Femur (tissue), 1 donor: ENCODE measurements at regions not wholly inside any gene's neighbourhood (a gene's known extent, or its start where the extent isn't known, plus 50 kb on each side); places are given as distances from the start of the nearest gene placed in this dataset.
"Not testable (repeated sequence)": the region's sequence is repeated elsewhere in the genome, so short reads cannot be mapped to it uniquely, and the experiment has no call there.

ENCODE experiments used
- DNase-seq: peaks from one replicate; pipeline ENCODE4 v3.0.0-alpha.2; 2017

DNA sequence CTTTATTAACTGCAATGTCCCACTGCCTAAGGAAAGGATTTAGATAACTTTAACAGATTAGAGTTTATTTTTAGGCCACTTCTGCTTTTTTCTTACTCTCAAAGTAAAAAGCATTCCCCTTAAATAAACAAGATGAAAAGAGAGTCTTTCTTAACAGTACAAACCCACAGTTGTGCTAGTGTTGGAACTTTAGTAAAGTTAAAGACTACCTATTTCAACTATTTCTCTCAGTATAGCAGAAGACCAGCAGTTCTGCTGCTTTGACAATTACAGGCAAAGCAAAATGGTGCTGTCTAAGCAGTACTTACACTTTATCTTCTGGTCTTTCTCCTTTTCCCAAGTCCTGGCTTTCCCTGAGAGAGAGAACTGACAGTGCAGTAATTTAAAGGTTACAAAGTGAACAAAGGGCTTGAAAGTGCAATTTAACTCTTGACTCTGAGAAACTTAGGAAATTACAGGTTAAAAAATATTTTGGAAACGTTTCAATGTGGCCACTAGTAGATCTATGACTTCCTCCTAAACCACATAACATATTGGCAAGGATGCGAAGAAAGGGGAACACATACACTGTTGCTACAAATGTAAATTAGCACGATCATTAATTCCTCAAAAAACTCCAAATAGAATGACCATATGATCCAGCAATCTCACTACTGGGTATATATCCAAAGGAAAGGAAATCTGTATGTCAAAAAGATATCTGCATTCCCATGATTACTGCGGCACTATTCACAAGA is 135.4 kb upstream of the POGK start:
- no peak for DNase-seq

DNA sequence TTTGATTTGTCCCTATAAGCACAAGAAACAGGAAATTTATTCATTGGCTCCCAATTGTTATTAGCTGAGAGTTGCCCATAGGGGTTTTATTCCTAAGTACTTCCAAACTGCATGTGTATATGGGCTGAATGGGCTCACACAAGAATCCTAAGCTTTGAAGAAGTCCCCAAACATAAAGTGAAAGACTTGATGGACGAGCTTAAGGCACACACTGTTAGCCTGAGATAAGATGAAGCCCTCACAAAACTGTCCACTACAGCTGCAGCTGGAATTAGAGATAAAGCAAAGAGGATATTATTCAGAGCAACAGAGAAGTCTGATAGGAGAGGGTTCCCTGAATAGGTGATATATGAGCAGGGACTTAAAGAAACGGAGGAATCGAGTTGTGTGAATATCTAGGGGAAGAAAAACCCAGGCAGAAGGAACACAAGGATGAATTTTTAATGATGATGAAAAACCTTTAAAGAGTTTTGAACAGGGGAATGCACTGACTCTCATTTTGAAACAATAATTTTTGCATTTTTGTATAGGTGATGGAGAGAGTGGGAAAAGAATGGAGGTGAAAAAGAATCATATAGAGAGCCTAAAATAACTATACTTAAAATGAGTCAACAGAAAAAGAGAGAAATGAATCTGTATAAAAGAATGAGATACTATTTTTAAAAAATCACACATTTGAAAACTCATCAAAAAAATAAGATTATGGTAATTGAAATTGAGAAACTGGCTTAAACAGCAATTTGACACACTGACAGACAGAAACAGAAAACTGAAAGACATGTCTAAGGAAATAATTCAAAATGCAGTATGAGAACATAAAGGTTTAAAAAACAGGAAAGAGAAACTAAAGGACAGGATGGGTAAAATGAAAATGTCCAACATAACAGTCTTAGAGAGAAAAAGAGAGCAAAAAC is 133.6 kb upstream of the POGK start:
- DNase-seq, result no peak

DNA sequence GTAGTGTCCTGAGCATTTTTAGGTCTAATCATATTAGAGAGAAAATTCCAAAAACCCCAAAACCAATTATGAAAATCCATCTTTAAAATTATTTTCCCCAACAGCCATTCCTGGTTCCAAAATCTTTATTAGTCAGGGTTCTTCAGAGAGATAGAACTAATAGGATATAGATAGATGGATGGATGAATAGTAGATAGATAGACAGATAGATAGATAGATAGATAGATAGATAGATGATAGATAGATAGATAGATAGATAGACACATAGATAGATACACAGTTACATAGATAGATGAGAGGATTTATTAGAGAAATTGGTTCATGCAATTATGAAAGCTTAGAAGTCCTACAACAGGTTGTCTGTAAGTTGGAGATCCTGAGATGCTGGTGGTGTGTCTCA is 122.7 kb upstream of the POGK start:
- DNase-seq, result no peak

DNA sequence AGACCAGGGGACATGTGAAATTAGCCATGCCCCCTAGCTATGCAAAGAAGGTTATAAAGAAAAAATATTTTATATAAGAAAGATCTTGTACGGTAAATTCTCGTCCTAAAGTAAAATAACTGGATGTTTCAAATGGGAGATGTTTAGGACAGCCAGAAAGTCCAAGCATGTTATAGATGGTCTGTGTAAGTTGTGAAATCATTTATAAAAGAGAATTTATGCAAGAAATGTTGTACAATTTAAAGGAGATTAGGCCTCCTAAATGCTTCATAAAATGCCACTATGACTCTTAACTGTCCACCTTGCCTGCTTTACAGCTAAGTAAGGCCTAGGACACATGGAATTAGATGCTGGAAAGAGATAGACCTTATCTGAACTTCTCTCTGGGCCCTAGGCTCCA is 118.1 kb upstream of the POGK start:
- DNase-seq, result no peak

DNA sequence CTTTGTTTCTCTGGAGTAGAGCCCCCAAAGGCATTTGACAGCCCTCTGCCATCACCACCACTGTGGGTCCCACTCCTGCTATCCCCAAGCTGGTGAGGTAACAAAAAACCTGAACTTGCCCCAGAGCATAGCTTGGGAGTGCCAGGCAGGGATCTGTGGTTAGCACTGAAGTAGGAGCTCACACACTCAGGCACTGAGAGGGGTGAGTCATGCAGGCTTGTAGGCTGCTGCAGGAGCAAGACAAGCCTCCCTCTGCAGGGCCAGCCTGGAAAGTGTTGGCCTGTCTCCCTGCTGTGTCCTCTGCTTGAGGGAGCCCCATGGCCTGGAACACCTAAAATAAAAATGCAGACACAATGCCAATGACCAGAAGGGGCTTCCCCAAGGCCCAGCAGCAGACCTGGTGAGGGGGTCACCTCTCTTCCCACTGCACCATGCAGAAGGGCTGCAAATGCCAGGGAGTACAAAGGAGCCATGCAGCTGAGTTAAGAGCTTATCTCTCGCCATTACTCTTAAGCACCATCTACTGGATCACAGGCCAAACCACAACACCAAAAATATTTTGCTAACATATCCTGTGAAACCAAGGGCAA is 108.9 kb upstream of the POGK start:
- DNase-seq, result no peak

DNA sequence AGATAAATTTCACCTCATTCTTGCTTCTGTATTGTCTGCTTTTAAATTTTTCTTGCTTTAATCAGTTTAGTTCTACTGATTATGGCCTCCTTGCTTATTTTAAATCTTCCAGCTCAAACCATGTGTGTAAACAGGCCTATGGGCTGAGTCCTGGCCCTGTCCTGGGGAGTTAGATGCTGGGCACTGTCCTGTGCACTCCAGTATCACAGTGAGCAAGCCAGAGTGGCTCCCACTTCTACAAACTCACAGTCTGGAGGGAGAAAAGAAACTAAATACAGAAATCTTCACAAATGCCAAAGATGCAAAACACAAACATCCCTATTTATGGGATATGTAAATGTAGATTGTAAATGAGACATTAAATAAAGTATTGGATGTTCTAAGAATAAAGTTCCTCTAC is 101.1 kb upstream of the POGK start:
- DNase-seq, result no peak

DNA sequence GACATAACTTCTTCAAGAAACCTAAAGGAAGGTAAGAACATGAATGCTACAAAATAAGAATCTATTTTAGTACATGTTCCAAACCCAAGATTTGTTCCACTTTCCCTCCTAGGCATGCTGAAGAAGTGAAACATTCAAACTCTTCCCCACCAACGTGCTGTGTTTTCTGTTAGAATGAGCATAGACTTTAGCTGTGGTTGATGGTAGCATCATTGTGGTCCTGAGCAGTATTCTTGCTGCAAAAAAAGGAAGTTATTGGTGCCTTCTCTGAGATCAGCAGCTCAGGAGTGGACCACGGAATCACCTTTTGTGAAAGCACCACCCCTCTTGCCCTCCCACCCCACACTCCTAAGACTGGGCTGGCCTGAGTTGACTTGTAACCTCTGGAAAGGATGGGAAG is 100.4 kb upstream of the POGK start:
- DNase-seq, result no peak

DNA sequence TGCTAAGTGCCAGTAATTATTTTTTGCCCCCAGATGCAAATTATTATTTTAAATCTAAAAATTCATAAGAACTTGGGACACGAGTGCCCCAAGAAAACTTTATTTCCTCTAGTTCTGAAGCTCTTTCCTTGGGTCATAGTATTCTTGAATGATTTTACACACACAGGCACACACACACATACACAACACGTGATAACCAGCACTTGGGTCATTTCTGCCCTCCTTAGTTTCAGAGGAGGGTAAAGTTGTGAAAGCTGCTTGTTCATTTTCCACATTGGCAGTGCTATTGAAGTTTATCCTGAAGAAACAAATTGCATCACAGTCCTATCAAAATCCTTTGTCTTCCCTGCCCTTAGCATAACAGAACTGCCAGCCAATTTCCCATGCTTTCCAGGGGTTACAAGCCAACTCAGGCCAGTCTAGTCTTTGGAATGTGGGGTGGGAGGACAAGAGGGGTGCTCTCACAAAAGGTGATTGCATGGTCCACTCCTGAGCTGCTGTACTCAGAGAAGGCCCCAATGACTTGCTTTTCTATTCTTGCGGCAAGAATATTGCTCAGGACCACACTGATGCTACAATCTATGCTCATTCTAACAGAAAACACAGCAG is 98.5 kb upstream of the POGK start:
- DNase-seq, result no peak

DNA sequence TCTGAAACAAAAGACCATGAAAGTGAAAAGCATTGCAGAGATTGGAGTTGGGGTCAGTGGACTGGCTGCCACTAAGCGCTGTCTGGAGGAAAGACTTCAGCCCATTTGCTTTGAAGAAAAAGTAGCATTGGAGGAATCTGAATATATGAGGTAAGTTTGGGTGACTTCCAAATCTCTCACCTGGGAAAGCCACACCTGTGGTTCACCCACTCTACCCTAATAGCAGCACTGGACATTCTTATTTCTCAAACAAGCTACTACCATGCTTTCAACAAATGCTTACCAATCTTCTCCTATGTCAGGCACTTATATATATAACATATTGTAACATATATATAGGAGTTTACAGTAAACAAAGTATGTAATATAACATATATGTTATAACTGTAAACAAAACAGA is 76.0 kb upstream of the POGK start:
- no peak for DNase-seq

DNA sequence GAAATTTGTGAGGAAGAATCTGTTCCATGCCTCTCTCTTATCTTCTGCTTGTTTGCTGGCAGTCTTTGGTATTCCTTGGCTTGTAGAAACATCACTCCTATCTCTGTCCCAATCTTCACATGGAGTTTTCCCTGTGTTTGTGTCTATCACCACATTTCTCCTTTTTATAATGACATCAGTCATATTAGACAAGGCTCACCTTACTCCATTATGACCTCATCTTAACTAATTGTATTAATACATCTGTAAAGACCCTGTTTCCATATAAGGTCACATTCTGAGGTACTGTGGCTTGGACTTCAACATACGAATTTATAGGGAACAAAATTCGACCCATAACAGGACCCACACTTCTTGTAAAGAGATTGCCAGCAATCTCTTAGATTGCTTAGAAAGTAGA is 72.3 kb upstream of the POGK start:
- no peak for DNase-seq

DNA sequence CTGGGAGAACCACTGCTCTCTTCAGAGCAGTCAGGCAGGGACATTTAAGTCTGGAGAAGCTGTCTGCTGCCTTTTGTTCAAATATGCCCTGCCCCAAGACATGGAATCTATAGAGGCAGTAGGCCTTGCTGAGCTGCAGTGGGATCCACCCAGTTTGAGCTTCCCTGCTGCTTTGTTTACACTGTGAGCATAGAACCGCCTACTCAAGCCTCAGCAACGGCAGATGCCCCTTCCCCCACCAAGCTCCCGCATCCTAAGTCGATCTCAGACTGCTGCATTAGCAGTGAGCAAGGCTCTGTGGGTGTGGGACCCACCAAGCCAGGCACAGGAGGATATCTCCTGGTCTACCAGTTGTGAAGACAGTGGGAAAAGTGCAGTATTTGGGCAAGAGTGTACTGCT is 54.6 kb upstream of the POGK start:
- not testable (repeated sequence) for DNase-seq

DNA sequence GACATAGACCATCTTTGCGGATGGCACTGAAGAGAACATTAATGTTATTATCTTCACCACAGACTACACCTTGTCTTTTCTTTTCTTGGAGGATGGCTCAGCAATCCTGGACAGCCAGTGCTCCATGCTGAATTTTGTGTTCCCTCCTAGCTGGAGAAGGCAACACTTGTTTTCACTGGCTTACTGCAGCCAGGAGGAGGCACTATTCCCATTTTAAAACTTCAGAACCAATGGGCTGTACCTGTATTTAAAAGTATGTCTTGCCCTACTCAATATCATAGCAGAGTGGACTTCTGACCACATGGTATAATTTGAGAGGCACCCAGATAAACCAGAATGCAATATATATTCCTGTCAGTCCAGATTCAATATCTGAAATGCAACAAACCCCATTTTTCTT is 53.3 kb upstream of the POGK start:
- DNase-seq, result no peak

DNA sequence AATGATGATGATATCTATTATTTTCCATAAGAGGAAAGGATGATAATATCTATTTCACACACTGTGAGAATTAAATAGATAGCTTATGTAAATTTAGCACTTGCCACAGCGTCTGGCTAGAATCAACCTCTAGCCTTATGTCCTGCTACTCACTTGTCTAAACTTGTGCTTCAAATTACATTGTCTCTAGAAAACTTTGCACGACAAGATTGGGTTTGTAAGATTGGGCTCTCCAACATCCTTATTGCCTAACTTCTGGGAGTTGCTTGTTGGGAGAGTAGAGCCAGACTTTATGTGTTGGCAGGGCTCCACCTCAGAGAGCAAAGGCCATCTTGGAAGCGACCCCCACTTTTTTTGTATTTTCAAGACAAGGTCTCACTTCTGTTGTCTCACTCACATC is 50.0 kb upstream of the POGK start:
- DNase-seq, result no peak
